ENCODE measurements at regions not wholly inside any gene's neighbourhood (a gene's known extent, or its start where the extent isn't known, plus 50 kb on each side); places are given as distances from the start of the nearest gene placed in this dataset.

GRCh38 chr14:82432301-82433105 is 898.9 kb upstream of the SEL1L start:
- intact Hi-C loops (cut with DNase I; ENCODE audit: low total_unique reads), result no loop called here
- TF ChIP-seq POLR2A (IDR thresholded peaks at IDR 0.05), result no peak
- no peak for TF ChIP-seq CTCF (IDR thresholded peaks at IDR 0.05)
- no peak overlapping the region for H3K4me3 ChIP-seq (ENCODE audit: low read depth, poor library complexity, severe bottlenecking)
- 80 to 81% methylated on average over 3 of the region's 3 CpGs for WGBS, 2 donors
- no peak for DNase-seq (ENCODE audit: low spot score in 2 of 2)

- no peak for DNase-seq (ENCODE audit: low spot score in 2 of 2)
- WGBS, 2 donors, result 70 to 72% methylated on average over 2 of the region's 2 CpGs
- H3K4me3 ChIP-seq (ENCODE audit: low read depth, poor library complexity, severe bottlenecking), result no peak overlapping the region
- TF ChIP-seq POLR2A (IDR thresholded peaks at IDR 0.05), result no peak
- no peak for TF ChIP-seq CTCF (IDR thresholded peaks at IDR 0.05)
- intact Hi-C loops (cut with DNase I; ENCODE audit: low total_unique reads), result no loop called here
Observed at GRCh38 chr14:82438436-82438835, 904.8 kb upstream of the SEL1L start.

- intact Hi-C loops (cut with DNase I; ENCODE audit: low total_unique reads), result no loop called here
- H3K4me3 ChIP-seq (ENCODE audit: low read depth, poor library complexity, severe bottlenecking), result no peak overlapping the region
- no peak for TF ChIP-seq POLR2A (IDR thresholded peaks at IDR 0.05)
- no peak for TF ChIP-seq CTCF (IDR thresholded peaks at IDR 0.05)
- no peak for DNase-seq (ENCODE audit: low spot score in 2 of 2)
- WGBS, 2 donors, result 83 to 94% methylated on average over 3 of the region's 3 CpGs
Observed at GRCh38 chr14:82441270-82441669, 907.6 kb upstream of the SEL1L start.

- WGBS, 2 donors, result 45 to 57% methylated on average over 5 of the region's 5 CpGs
- no peak for TF ChIP-seq POLR2A (IDR thresholded peaks at IDR 0.05)
- TF ChIP-seq CTCF (IDR thresholded peaks at IDR 0.05), result no peak
Observed at GRCh38 chr14:82445810-82446570, 912.3 kb upstream of the SEL1L start.

GRCh38 chr14:82447586-82447985 is 913.9 kb upstream of the SEL1L start:
- TF ChIP-seq CTCF (IDR thresholded peaks at IDR 0.05) (no peak), POLR2A (IDR thresholded peaks at IDR 0.05) (no peak)
- WGBS, 2 donors, result 61 to 62% methylated on average over 3 of the region's 3 CpGs
- intact Hi-C loops (cut with DNase I; ENCODE audit: low total_unique reads), result no loop called here
- no peak overlapping the region for H3K4me3 ChIP-seq (ENCODE audit: low read depth, poor library complexity, severe bottlenecking)
- DNase-seq (ENCODE audit: low spot score in 2 of 2), result no peak

More at GRCh38 chr14:82445810-82446570, 912.3 kb upstream of the SEL1L start:
- DNase-seq (ENCODE audit: low spot score in 2 of 2), result no peak
- H3K4me3 ChIP-seq (ENCODE audit: low read depth, poor library complexity, severe bottlenecking), result no peak overlapping the region
- intact Hi-C loops (cut with DNase I; ENCODE audit: low total_unique reads), result no loop called here
